Muscle of leg (tissue), 3 donors: ENCODE measurements at regions not wholly inside any gene's neighbourhood (a gene's known extent, or its start where the extent isn't known, plus 50 kb on each side); places are given as distances from the start of the nearest gene placed in this dataset.
A peak's percentile ranks its signal among the peaks of the same experiment; 100 is the strongest.
"Not testable (repeated sequence)": the region's sequence is repeated elsewhere in the genome, so short reads cannot be mapped to it uniquely, and the experiment has no call there.

Source experiments
- DNase-seq: peaks from one replicate; pipeline ENCODE4 v3.0.0; 2013
- H3K27ac ChIP-seq: one replicate; pipeline ENCODE4 v1.5.1; 2013; ENCODE audit warnings: mild to moderate bottlenecking, low read length, control low read depth
- H3K27me3 ChIP-seq: one replicate; pipeline ENCODE4 v1.6.1; 2013; ENCODE audit warnings: low read length; ENCODE audit not compliant: control insufficient read depth, insufficient read depth
- H3K36me3 ChIP-seq: one replicate; pipeline ENCODE4 v1.6.1; 2013; ENCODE audit warnings: low read length; ENCODE audit not compliant: control insufficient read depth, insufficient read depth
- H3K4me1 ChIP-seq: one replicate; pipeline ENCODE4 v1.6.1; 2013; ENCODE audit warnings: low read length; ENCODE audit not compliant: control insufficient read depth, insufficient read depth
- H3K4me3 ChIP-seq: one replicate; pipeline ENCODE4 v1.5.1; 2013; ENCODE audit warnings: low read length, control low read depth
- H3K9me3 ChIP-seq: replicated peaks from 2 replicates; pipeline ENCODE4 v1.6.1; 2013; ENCODE audit warnings: low read depth, low read length; ENCODE audit not compliant: control insufficient read depth
- WGBS: methylation state at CpG from one replicate; pipeline ENCODE4 v1.1.5; 2013; ENCODE audit warnings: missing lambda C conversion rate; ENCODE audit not compliant: insufficient coverage; 5-methylcytosine and 5-hydroxymethylcytosine counted together

- Histone ChIP-seq H3K36me3 (no peaks in the 10 kb centered on the region), H3K4me3 (no peak overlapping the region), H3K27ac (no peak overlapping the region), H3K27me3 (no peaks in the 10 kb centered on the region), H3K4me1 (no peaks in the 10 kb centered on the region), H3K9me3 (peaks cover 6% of the 10 kb centered on the region)
- DNase-seq: peak; percentile 25
- no CpG with 5 or more reads among the region's 3 CpGs for WGBS
Measured at GRCh38 chr11:38646382-38646781, 2048.3 kb upstream of the RAG2 start.

- Histone ChIP-seq H3K36me3 (no peaks in the 10 kb centered on the region), H3K27ac (no peak overlapping the region), H3K4me3 (no peak overlapping the region), H3K4me1 (no peaks in the 10 kb centered on the region), H3K27me3 (no peaks in the 10 kb centered on the region), H3K9me3 (peaks cover 6% of the 10 kb centered on the region)
- no CpG with 5 or more reads among the region's 1 CpG for WGBS
- DNase-seq: no peak
Measured at GRCh38 chr11:38640854-38641253, 2042.8 kb upstream of the RAG2 start.

DNA sequence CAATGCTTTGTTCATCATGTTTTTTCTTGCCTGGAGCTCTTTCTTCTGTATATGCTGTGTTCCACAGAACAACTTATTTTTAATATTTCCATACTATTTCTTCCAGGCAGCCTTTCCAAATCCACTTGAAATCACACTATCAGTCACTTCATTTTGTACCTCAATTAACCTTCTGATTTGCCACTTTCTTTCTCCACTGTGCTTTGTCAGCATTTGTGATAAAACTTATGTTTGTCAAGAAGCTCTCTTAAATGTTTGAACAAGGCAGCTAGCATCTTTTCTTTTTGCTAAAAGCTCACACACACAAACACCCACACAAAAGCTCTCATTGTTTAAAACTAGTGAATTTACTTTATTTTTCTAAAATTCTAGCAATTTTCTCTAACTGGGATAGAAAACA is 2014.7 kb upstream of the RAG2 start:
- Histone ChIP-seq H3K4me3 (no peak overlapping the region), H3K9me3 (no peaks in the 10 kb centered on the region), H3K4me1 (no peaks in the 10 kb centered on the region), H3K27ac (no peak overlapping the region), H3K36me3 (no peaks in the 10 kb centered on the region), H3K27me3 (no peaks in the 10 kb centered on the region)
- no peak for DNase-seq

DNA sequence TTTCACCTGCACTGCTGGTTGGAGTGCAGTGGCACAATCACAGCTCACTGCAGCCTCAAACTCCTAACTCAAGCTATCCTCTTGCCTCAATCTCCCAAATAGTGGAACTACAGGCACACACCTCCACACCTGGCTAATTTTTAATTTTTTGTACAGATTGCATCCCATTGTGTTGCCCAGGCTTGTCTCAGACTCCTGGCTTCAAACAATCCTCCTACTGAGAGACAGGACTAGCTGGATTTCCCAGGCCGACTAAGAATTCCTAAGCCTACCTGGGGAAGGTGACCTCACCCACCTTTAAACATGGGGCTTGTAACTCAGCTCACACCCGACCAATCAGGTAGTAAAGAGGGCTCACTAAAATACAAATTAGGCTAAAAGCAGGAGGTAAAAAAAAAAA is 2003.3 kb upstream of the RAG2 start:
- H3K27me3 ChIP-seq, H3K4me1 ChIP-seq, H3K27ac ChIP-seq, H3K36me3 ChIP-seq, DNase-seq, H3K9me3 ChIP-seq, H3K4me3 ChIP-seq: not testable (repeated sequence)
- WGBS: no CpG with 5 or more reads among the region's 2 CpGs

DNA sequence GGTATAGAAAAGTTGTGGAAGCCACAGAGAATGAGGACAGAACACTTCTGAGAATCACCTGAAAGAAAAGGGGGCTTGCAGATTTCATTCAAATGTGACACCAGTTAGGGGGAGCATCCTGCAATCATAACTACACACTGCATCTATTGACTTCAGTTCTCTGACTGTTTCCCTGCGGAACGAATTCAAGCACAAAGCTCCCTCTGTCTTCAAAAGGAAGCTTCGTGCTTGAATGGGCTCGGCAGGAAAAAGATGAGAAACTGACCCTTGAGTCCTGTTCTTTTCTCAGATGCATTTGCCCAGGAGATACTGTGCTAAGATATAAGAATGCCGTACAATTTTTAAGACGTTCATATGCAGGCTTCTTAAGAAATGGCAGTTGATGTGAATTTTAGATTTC is 2000.4 kb upstream of the RAG2 start:
- H3K27ac ChIP-seq: no peak overlapping the region
- peak; percentile 6 for DNase-seq
- H3K36me3 ChIP-seq: no peaks in the 10 kb centered on the region
- H3K27me3 ChIP-seq: no peaks in the 10 kb centered on the region
- 36% methylated on average over 4 of the region's 6 CpGs for WGBS
- H3K9me3 ChIP-seq: no peaks in the 10 kb centered on the region
- H3K4me1 ChIP-seq: no peaks in the 10 kb centered on the region
- H3K4me3 ChIP-seq: no peak overlapping the region

- not testable (repeated sequence) for H3K4me1 ChIP-seq, DNase-seq, H3K36me3 ChIP-seq, H3K27me3 ChIP-seq, H3K27ac ChIP-seq, H3K9me3 ChIP-seq, H3K4me3 ChIP-seq
- 95% methylated on average over 10 of the region's 13 CpGs for WGBS
Measured at GRCh38 chr11:38595359-38596016, 1997.5 kb upstream of the RAG2 start.

GRCh38 chr11:38594895-38595294 is 1996.9 kb upstream of the RAG2 start:
- no peak overlapping the region for H3K27ac ChIP-seq
- no peak overlapping the region for H3K4me3 ChIP-seq
- DNase-seq: no peak
- H3K36me3 ChIP-seq: no peaks in the 10 kb centered on the region
- no peaks in the 10 kb centered on the region for H3K9me3 ChIP-seq
- no peaks in the 10 kb centered on the region for H3K27me3 ChIP-seq
- no peaks in the 10 kb centered on the region for H3K4me1 ChIP-seq
- WGBS: 88% methylated on average over 2 of the region's 3 CpGs

- Histone ChIP-seq H3K4me3 (no peak overlapping the region), H3K4me1 (no peaks in the 10 kb centered on the region), H3K27ac (no peak overlapping the region), H3K36me3 (no peaks in the 10 kb centered on the region), H3K27me3 (no peaks in the 10 kb centered on the region), H3K9me3 (no peaks in the 10 kb centered on the region)
- DNase-seq: no peak
- no CpG with 5 or more reads among the region's 1 CpG for WGBS
Measured at GRCh38 chr11:38593649-38594048, 1995.6 kb upstream of the RAG2 start.

DNA sequence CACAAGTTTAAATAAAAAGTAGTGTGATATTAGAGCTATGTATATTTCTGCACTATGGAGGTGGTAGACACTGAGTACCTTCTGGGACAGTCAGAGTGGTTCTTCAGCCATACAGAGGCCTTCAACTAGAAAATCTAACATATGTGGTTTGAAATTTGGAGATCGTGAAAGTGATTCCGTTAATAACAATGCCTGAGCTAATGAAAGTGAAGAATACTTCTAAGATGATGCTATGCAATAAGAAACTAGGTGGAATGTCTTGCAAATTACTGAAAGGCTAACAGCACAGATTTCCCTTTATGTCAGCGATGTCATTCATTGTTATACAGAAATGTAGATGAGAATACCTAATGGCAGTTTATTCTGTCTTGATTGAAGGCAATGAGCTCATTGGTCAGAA is 1984.7 kb upstream of the RAG2 start:
- no peaks in the 10 kb centered on the region for H3K4me1 ChIP-seq
- H3K4me3 ChIP-seq: no peak overlapping the region
- no peaks in the 10 kb centered on the region for H3K27me3 ChIP-seq
- no peak overlapping the region for H3K27ac ChIP-seq
- no peak for DNase-seq
- no CpG with 5 or more reads among the region's 3 CpGs for WGBS
- peaks cover 4% of the 10 kb centered on the region for H3K9me3 ChIP-seq
- H3K36me3 ChIP-seq: no peaks in the 10 kb centered on the region

- H3K27me3 ChIP-seq: no peaks in the 10 kb centered on the region
- H3K36me3 ChIP-seq: no peaks in the 10 kb centered on the region
- H3K4me1 ChIP-seq: no peaks in the 10 kb centered on the region
- no peak overlapping the region for H3K27ac ChIP-seq
- H3K4me3 ChIP-seq: no peak overlapping the region
- H3K9me3 ChIP-seq: peaks cover 4% of the 10 kb centered on the region
- peak; percentile 6 for DNase-seq
Measured at GRCh38 chr11:38582151-38582550, 1984.1 kb upstream of the RAG2 start.

GRCh38 chr11:38577769-38578168 is 1979.7 kb upstream of the RAG2 start:
- Histone ChIP-seq H3K4me3 (no peak overlapping the region), H3K27ac (no peak overlapping the region), H3K36me3 (no peaks in the 10 kb centered on the region), H3K9me3 (peaks cover 4% of the 10 kb centered on the region), H3K4me1 (no peaks in the 10 kb centered on the region), H3K27me3 (no peaks in the 10 kb centered on the region)
- no peak for DNase-seq
